ENCODE measurements at regions not wholly inside any gene's neighbourhood (a gene's known extent, or its start where the extent isn't known, plus 50 kb on each side); places are given as distances from the start of the nearest gene placed in this dataset.

GRCh38 chr4:16993956-16994840 lies 95.8 kb upstream of the LDB2 start:
- TF ChIP-seq CTCF (IDR thresholded peaks at IDR 0.05), result no peak

GRCh38 chr4:16992566-16993225 lies 94.3 kb upstream of the LDB2 start:
- TF ChIP-seq CTCF (IDR thresholded peaks at IDR 0.05), result no peak

GRCh38 chr4:16991450-16991849 lies 93.0 kb upstream of the LDB2 start:
- TF ChIP-seq CTCF (IDR thresholded peaks at IDR 0.05), result no peak

DNA sequence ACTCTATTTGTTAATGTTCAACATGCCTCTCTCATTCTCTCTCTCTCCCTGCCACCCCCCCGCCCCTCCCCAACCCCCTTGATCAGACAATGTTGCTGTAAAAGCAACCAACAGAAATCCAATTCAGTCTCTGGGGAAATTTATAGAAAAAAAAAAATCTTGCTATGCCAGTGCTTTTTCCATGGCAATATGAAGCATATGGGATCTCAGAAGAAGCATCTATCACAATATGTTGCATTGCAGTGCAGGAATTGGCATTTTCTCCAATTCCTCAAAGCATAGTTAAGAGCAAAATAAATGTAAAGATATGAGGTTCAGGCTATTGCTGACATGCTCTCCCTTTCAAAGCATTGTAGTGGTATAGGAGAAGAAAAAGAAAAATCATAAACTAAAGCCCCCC lies 90.9 kb upstream of the LDB2 start:
- TF ChIP-seq CTCF (IDR thresholded peaks at IDR 0.05), result no peak

- no peak for TF ChIP-seq CTCF (IDR thresholded peaks at IDR 0.05)
These were observed 90.4 kb upstream of the LDB2 start for GRCh38 chr4:16988814-16989213.

DNA sequence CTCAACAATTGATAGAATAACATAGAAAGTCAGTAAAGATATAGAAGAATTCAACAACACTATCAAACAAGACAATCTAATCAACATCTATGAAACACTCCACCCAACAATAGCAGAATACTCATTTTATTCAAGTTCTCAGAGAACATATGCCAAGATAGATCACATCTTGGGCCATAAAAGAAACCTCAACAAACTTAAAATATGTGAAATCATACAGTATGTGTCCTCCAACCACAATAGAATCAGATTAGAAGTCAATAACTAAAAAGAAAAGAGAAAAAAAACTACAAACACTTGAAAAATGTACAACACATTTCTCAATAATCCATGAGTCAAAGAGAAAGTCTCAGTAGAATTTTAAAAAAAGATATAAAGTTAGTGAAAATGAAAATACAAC lies 78.6 kb upstream of the LDB2 start:
- no peak for TF ChIP-seq CTCF (IDR thresholded peaks at IDR 0.05)

DNA sequence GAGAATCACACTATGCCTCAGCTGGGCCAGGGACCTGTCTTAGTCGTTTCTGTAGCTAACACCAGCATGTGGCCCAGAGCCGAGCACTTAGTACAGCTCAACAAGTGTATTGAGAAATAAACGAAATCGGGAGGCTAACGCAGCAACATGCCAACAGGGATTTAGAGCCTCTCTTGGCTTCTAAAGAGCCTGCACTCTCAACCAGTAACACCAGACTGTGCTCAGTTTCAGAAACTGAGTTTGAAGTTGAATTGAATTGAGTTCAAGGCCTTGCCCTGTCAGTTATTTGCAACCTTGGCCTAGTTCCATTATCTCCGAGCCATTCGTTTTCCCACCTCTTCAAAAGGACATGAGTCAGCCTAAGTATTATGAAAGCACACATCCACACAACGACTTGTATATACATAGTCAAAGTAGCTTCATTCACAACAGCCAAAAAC lies 71.3 kb upstream of the LDB2 start:
- TF ChIP-seq CTCF (IDR thresholded peaks at IDR 0.05), result no peak
